Spinal cord (tissue), 9 donors: ENCODE measurements at regions not wholly inside any gene's neighbourhood (a gene's known extent, or its start where the extent isn't known, plus 50 kb on each side); places are given as distances from the start of the nearest gene placed in this dataset.

Source experiments
- DNase-seq, 6 donors: peaks; one replicate each; pipeline versions ENCODE4 v3.0.0 to v3.0.0-alpha.2; 2013 to 2015; ENCODE audit warnings: low spot score in 6 of 6, low read depth in 4 of 6
- H3K27ac ChIP-seq: one replicate; pipeline ENCODE4 v1.5.1; 2013; ENCODE audit warnings: low read depth, low read length, control low read depth
- H3K27me3 ChIP-seq: one replicate; pipeline ENCODE4 v1.6.1; 2013; ENCODE audit warnings: low read length; ENCODE audit not compliant: control insufficient read depth, insufficient read depth
- H3K36me3 ChIP-seq: one replicate; pipeline ENCODE4 v1.6.1; 2013; ENCODE audit warnings: low read length; ENCODE audit not compliant: control insufficient read depth, insufficient read depth
- H3K4me1 ChIP-seq: one replicate; pipeline ENCODE4 v1.6.1; 2013; ENCODE audit warnings: low read length; ENCODE audit not compliant: control insufficient read depth, insufficient read depth
- H3K4me3 ChIP-seq: one replicate; pipeline ENCODE4 v1.5.1; 2013; ENCODE audit warnings: low read depth, low read length, control low read depth
- H3K9me3 ChIP-seq: one replicate; pipeline ENCODE4 v1.6.1; 2013; ENCODE audit warnings: low read length; ENCODE audit not compliant: control insufficient read depth, insufficient read depth
- WGBS: methylation state at CpG from one replicate; pipeline ENCODE4 v1.1.5; 2013; ENCODE audit warnings: missing lambda C conversion rate; ENCODE audit not compliant: insufficient coverage; 5-methylcytosine and 5-hydroxymethylcytosine counted together
- donor health status: healthy.

DNA sequence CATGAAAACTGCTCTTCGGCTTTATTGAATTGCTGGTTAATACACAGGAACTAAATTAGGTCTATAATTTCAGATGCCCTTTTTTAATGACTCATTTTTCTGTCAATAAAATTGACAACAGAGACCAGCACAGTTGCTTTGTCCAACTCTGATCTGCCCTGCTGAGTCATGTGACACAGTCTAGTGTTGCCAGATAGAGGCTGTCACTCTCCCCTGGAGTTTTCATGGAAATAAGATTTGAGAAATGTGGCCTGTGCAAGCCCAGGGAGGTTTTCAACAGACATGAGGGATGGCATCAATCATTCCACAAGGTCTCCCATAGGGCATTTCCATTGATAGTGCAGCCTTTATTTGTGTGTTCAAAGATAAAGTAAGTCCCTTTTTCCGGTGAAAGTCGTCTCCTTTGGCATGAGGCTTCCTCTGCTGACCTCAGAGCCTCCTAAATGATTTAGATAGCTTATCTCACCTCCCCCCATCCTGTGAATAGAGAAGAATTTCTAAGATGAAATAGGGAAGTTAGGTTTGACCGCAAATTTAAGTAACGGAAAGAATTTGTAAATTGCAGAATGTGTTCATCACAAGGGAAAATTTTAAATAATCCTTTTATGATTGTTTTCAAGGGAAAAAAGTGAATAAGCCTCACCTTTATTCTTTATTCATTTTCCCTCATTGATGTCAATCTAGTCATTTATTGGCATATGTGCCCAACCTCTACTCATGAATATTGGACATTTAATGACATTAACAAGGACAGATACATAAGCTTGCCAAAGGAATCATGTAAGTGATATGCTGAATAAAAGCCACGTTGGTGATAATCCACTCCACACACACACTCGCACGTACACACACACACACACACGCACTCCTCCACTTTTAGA lies 277.7 kb downstream of the ADGB start:
- WGBS, result 40% methylated on average over 1 of the region's 9 CpGs

GRCh38 chr6:146878168-146878951 lies 279.6 kb downstream of the ADGB start:
- Histone ChIP-seq H3K9me3 (no peaks in the 10 kb centered on the region), H3K36me3 (no peaks in the 10 kb centered on the region), H3K27ac (no peak overlapping the region), H3K4me1 (no peaks in the 10 kb centered on the region), H3K27me3 (no peaks in the 10 kb centered on the region), H3K4me3 (no peak overlapping the region)
- WGBS, result no CpG with 5 or more reads among the region's 1 CpG
- DNase-seq, result no peak

More for the DNA sequence above, 277.7 kb downstream of the ADGB start:
- Histone ChIP-seq H3K4me1 (no peaks in the 10 kb centered on the region), H3K9me3 (no peaks in the 10 kb centered on the region), H3K27ac (no peak overlapping the region), H3K27me3 (no peaks in the 10 kb centered on the region), H3K4me3 (no peak overlapping the region), H3K36me3 (no peaks in the 10 kb centered on the region)
- no peak for DNase-seq

GRCh38 chr6:146878952-146879340 lies 280.2 kb downstream of the ADGB start:
- no peaks in the 10 kb centered on the region for H3K4me1 ChIP-seq
- H3K9me3 ChIP-seq, result no peaks in the 10 kb centered on the region
- WGBS, result no CpG with 5 or more reads among the region's 2 CpGs
- no peak for DNase-seq
- H3K27ac ChIP-seq, result no peak overlapping the region
- no peak overlapping the region for H3K4me3 ChIP-seq
- no peaks in the 10 kb centered on the region for H3K36me3 ChIP-seq
- no peaks in the 10 kb centered on the region for H3K27me3 ChIP-seq

DNA sequence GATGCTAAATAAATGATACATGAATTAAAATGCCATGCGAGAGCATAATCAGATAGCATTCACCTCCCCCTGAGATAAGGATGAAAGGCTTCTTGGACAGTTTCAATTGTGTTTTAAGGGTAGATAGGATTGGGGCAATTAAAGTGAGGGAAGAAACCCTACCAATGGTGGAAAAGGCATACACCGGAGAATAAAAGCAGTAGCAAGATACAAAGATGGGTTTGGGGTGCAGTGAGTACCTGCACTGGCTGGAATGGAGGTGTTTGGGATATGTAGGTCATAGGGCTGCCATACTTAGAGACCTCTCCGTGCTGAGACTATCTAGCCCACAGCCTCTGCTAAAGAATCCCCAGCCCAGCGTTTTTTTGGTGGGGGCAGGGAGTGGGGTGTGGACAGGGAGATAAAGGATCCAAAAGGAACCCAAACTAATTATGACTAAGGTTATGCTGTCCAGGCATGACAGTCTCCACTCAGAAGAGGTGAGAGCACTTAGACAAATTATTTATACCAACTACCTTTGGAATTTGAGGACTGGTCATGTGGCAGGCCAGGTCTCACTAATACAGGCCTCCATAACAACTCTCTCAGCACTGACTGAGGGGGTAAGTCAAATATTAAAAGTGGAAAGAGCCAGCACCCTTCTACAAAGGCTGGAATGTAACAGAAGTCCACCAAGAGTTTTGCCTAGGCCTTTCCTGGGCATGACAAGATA lies 280.8 kb downstream of the ADGB start:
- WGBS, result 100% methylated on average over 1 of the region's 4 CpGs
- Histone ChIP-seq H3K9me3 (no peaks in the 10 kb centered on the region), H3K4me3 (no peak overlapping the region), H3K36me3 (no peaks in the 10 kb centered on the region), H3K27me3 (no peaks in the 10 kb centered on the region), H3K27ac (no peak overlapping the region), H3K4me1 (no peaks in the 10 kb centered on the region)
- no peak for DNase-seq

- Histone ChIP-seq H3K36me3 (no peaks in the 10 kb centered on the region), H3K4me1 (no peaks in the 10 kb centered on the region), H3K27me3 (no peaks in the 10 kb centered on the region), H3K9me3 (no peaks in the 10 kb centered on the region), H3K27ac (no peak overlapping the region), H3K4me3 (no peak overlapping the region)
- DNase-seq, result no peak
- 80% methylated on average over 7 of the region's 9 CpGs for WGBS
Measured at GRCh38 chr6:146881228-146882181, 282.7 kb downstream of the ADGB start.

- no peak overlapping the region for H3K4me3 ChIP-seq
- H3K27ac ChIP-seq, result no peak overlapping the region
- no peaks in the 10 kb centered on the region for H3K9me3 ChIP-seq
- no peaks in the 10 kb centered on the region for H3K27me3 ChIP-seq
- H3K36me3 ChIP-seq, result no peaks in the 10 kb centered on the region
- 83% methylated on average over 1 of the region's 4 CpGs for WGBS
- DNase-seq, result no peak
- H3K4me1 ChIP-seq, result no peaks in the 10 kb centered on the region
Measured at GRCh38 chr6:146883640-146884531, 285.1 kb downstream of the ADGB start.

DNA sequence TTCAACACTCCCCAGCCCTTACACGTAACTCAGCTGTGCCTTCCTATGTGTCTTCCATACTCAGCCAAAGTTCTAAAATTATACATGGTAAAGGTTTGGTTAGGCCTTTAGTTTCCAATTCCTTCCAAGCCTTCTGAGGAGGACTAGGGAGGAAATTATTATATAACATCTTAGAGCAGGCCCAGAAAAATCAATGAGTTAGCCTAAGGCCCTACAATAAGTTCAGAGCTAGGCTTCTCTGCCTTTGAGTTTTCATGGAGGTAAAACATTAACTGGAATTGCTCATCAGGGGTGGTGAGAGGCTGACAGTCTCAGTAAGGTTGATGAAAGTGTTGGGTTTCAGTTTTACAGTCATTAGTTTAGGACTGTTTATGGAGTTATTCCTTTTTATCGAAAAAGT lies 286.0 kb downstream of the ADGB start:
- H3K9me3 ChIP-seq, result no peaks in the 10 kb centered on the region
- 100% methylated on average over 1 of the region's 2 CpGs for WGBS

GRCh38 chr6:146885708-146886457 lies 287.1 kb downstream of the ADGB start:
- no peaks in the 10 kb centered on the region for H3K36me3 ChIP-seq
- no peak overlapping the region for H3K27ac ChIP-seq
- WGBS, result 73% methylated on average over 2 of the region's 4 CpGs

More for the DNA sequence above, 286.0 kb downstream of the ADGB start:
- DNase-seq, result no peak
- Histone ChIP-seq H3K4me1 (no peaks in the 10 kb centered on the region), H3K4me3 (no peak overlapping the region), H3K36me3 (no peaks in the 10 kb centered on the region), H3K27ac (no peak overlapping the region), H3K27me3 (no peaks in the 10 kb centered on the region)

More at GRCh38 chr6:146885708-146886457, 287.1 kb downstream of the ADGB start:
- no peaks in the 10 kb centered on the region for H3K9me3 ChIP-seq
- no peak for DNase-seq
- H3K27me3 ChIP-seq, result no peaks in the 10 kb centered on the region
- no peaks in the 10 kb centered on the region for H3K4me1 ChIP-seq
- no peak overlapping the region for H3K4me3 ChIP-seq
